Nephron progenitor cell (in vitro differentiated cells): ENCODE measurements at regions not wholly inside any gene's neighbourhood (a gene's known extent, or its start where the extent isn't known, plus 50 kb on each side); places are given as distances from the start of the nearest gene placed in this dataset.

Experiments
- DNase-seq: peaks from one replicate; pipeline ENCODE4 v3.0.0; 2021
- H3K27ac Mint-ChIP-seq: 2 replicates; pipeline ENCODE4 v1.8.0; 2021; ENCODE audit warnings: mild to moderate bottlenecking, moderate library complexity, mixed read lengths
- H3K27me3 Mint-ChIP-seq: 2 replicates; pipeline ENCODE4 v1.8.0; 2021; ENCODE audit warnings: mild to moderate bottlenecking, low read depth, mixed read lengths; ENCODE audit not compliant: poor library complexity
- H3K36me3 Mint-ChIP-seq: 2 replicates; pipeline ENCODE4 v1.8.0; 2021; ENCODE audit warnings: low read depth, mixed read lengths
- H3K4me1 Mint-ChIP-seq: 2 replicates; pipeline ENCODE4 v1.8.0; 2021; ENCODE audit warnings: mixed read lengths
- H3K4me3 Mint-ChIP-seq: 2 replicates; pipeline ENCODE4 v1.8.0; 2021; ENCODE audit warnings: mild to moderate bottlenecking, moderate library complexity, mixed read lengths
- H3K9me3 Mint-ChIP-seq: 2 replicates; pipeline ENCODE4 v1.8.0; 2021; ENCODE audit warnings: mild to moderate bottlenecking, moderate library complexity, mixed read lengths
- TF ChIP-seq, protein P1 (sequence below): fragments of 200-600 bp; sonication (generic); IDR thresholded peaks from 2 replicates; pipeline ENCODE4 v1.5.0; 2021; ENCODE audit warnings: antibody characterized with exemption

DNA sequence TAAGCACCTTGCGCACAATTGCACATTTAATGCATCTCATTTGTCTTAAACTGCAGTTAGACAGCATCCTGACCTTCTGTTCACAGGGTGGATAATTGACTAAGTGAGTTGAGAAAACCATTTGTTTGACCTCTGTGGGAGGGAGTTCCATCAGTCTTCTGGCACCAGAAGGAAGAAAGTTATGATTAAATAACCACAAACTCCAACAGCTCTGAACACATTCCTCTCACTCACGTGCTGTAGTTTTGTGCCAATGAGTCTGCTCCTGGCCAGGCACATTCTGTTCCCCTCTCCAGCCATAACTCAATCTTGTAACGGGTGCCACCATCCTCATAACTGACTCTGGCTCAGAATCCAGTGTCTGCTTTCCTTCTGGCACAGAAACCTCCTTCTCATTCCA, 817.2 kb downstream of the SLITRK1 start:
- peaks cover 4% of the 10 kb centered on the region for H3K27me3 Mint-ChIP-seq
- no peak overlapping the region for H3K27ac Mint-ChIP-seq
- H3K4me1 Mint-ChIP-seq, result no peaks in the 10 kb centered on the region
- no peaks in the 10 kb centered on the region for H3K9me3 Mint-ChIP-seq
- TF ChIP-seq, protein P1, sequence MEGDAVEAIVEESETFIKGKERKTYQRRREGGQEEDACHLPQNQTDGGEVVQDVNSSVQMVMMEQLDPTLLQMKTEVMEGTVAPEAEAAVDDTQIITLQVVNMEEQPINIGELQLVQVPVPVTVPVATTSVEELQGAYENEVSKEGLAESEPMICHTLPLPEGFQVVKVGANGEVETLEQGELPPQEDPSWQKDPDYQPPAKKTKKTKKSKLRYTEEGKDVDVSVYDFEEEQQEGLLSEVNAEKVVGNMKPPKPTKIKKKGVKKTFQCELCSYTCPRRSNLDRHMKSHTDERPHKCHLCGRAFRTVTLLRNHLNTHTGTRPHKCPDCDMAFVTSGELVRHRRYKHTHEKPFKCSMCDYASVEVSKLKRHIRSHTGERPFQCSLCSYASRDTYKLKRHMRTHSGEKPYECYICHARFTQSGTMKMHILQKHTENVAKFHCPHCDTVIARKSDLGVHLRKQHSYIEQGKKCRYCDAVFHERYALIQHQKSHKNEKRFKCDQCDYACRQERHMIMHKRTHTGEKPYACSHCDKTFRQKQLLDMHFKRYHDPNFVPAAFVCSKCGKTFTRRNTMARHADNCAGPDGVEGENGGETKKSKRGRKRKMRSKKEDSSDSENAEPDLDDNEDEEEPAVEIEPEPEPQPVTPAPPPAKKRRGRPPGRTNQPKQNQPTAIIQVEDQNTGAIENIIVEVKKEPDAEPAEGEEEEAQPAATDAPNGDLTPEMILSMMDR, result no peak
- no peak for DNase-seq
- no peaks in the 10 kb centered on the region for H3K36me3 Mint-ChIP-seq
- no peak overlapping the region for H3K4me3 Mint-ChIP-seq

DNA sequence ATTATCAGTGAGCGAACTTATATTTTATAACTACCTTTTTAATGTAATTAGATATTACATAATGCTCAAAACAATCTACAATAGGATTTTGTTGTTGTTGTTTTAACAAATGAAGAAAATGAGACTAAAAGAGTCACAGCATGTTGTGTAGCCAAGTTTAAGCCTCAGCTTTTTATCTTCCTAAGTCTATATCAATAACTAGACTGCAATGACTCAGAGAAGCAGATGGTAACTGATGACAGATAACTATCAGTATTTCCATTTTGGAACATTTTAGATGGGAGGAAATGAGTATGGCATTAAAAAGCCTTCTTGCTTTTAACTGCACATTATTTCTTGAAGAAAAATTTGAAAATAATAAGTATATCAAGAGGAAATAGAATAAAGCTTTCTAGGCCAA, 825.2 kb downstream of the SLITRK1 start:
- Mint-ChIP-seq H3K4me3 (no peak overlapping the region), H3K27me3 (no peaks in the 10 kb centered on the region), H3K27ac (no peak overlapping the region), H3K36me3 (no peaks in the 10 kb centered on the region), H3K9me3 (no peaks in the 10 kb centered on the region), H3K4me1 (no peaks in the 10 kb centered on the region)
- DNase-seq, result no peak
- TF ChIP-seq, protein P1, result no peak

DNA sequence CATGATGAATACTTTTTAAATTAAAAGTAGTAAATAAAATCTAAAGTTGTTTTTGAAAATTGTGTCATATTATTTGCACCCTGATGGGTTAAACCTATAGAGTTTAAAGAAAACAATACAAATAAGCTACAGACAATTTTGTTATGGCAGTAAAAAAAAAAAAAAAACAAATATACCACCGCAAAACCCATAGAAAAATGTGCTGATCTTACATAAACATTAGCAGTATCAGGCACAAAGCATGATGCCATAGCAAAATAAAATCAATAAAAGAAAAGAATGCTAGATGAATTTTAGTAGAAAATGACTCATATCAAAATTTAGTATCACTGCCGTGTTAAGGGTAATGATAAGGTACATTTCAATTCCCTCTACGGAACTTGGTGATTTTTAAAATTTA, 826.0 kb downstream of the SLITRK1 start:
- TF ChIP-seq, protein P1, result no peak
- H3K36me3 Mint-ChIP-seq, result no peaks in the 10 kb centered on the region
- no peaks in the 10 kb centered on the region for H3K4me1 Mint-ChIP-seq
- no peaks in the 10 kb centered on the region for H3K27me3 Mint-ChIP-seq
- no peak overlapping the region for H3K4me3 Mint-ChIP-seq
- DNase-seq, result no peak
- H3K9me3 Mint-ChIP-seq, result no peaks in the 10 kb centered on the region
- H3K27ac Mint-ChIP-seq, result no peak overlapping the region

DNA sequence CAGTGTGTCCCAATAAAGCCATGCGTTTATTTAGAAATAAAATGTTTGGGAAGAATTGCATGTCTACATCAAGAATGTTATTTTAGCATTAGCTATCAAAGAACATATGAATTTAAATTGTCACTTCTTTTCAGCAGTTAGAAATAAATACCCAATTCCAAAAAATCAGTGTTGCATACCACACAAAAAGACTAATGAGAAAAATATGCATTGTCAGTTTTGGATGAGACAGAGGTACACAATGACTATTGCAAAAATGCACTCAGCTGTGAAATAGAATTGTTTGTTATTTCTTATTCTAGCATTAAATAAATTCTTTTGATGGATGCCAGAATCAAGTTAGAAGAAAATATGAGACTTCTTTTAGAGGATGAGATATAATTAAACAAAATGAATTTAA, 833.9 kb downstream of the SLITRK1 start:
- Mint-ChIP-seq H3K4me3 (no peak overlapping the region), H3K9me3 (no peaks in the 10 kb centered on the region), H3K4me1 (no peaks in the 10 kb centered on the region), H3K36me3 (no peaks in the 10 kb centered on the region), H3K27me3 (peaks cover 3% of the 10 kb centered on the region), H3K27ac (no peak overlapping the region)
- DNase-seq, result no peak
- TF ChIP-seq, protein P1, result no peak

DNA sequence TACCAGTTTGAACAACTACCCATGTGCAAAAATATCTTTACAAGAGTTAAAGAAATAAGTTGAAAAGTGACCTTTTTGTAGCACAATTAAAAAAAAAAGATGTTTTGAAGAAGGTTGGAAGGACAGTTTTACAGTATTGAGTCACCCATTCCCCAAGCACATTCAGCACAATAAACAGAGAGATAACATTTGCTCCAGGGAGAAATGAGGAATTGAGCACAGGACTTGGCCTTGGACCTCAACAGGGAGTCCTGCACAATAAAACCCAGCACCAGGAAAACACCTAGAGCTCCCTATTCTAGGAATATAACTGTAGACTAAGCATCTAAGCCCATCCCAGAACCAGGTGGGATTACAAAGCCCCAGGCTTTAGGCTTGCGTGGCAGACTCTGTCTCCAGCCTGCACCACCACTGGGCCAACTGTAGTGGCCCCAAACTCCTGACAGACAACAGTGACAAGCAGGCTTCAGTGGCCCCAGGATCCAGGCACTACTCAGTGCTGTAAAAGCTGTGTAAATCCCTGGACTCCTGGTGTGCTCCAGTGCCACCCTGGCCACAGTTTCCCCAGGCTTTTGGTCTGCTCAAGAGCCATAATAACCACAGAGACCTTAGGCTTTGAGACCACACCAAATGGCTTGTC, 857.2 kb downstream of the SLITRK1 start:
- H3K27me3 Mint-ChIP-seq, result peaks cover 5% of the 10 kb centered on the region
- no peaks in the 10 kb centered on the region for H3K36me3 Mint-ChIP-seq
- H3K4me1 Mint-ChIP-seq, result no peaks in the 10 kb centered on the region
- no peaks in the 10 kb centered on the region for H3K9me3 Mint-ChIP-seq
- H3K4me3 Mint-ChIP-seq, result no peak overlapping the region
- DNase-seq, result no peak
- H3K27ac Mint-ChIP-seq, result no peak overlapping the region
- TF ChIP-seq, protein P1, result no peak

DNA sequence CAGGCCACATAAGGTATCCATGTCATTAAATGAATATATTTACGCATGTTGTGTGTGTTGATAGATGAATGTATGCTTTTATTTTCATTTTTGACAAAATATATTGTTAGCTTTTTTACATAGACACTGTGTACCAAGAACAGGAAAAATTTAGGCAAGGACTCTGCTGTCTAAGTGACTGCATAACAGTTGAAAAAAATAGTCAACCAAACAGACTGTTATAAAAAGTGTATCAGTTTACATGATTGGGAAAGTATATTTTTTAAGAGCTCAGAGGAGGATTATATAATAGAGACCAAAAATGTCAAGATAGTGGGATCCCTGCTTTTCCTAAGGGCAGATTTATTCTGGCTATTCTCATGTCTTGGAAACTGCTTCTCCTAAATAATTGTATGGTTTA, 858.0 kb downstream of the SLITRK1 start:
- H3K27ac Mint-ChIP-seq, result no peak overlapping the region
- no peaks in the 10 kb centered on the region for H3K36me3 Mint-ChIP-seq
- TF ChIP-seq, protein P1, result no peak
- H3K9me3 Mint-ChIP-seq, result no peaks in the 10 kb centered on the region
- DNase-seq, result no peak
- no peak overlapping the region for H3K4me3 Mint-ChIP-seq
- peaks cover 5% of the 10 kb centered on the region for H3K27me3 Mint-ChIP-seq
- no peaks in the 10 kb centered on the region for H3K4me1 Mint-ChIP-seq
